CD4-positive, alpha-beta T cell treated with Interleukin-21 for 1 hour (primary cell): ENCODE measurements at regions not wholly inside any gene's neighbourhood (a gene's known extent, or its start where the extent isn't known, plus 50 kb on each side); places are given as distances from the start of the nearest gene placed in this dataset.

ENCODE experiments used
- DNase-seq: peaks from one replicate; pipeline ENCODE4 v3.0.0-alpha.2; 2020

DNA sequence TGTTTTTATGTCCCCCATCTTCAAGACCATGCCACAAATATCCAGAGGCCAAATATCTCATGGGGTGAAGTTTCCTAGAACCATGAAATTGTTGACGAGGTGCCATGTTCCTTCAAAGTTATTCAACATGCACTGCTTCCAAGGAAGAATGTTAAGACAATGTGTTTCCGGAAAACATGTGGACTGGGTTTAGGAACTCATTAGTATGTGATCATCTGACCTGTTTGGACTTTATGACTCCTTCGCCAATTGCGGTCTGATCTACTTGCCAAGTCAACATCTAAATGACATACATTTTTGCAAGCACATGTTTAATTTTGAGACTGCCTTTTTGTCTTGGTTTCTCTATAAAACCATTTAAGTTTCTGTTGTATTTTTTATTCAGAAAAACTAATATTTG, 234.8 kb downstream of the MAF start:
- no peak for DNase-seq

- DNase-seq = no peak
These were observed 237.1 kb downstream of the MAF start for GRCh38 chr16:79363484-79363883.

DNA sequence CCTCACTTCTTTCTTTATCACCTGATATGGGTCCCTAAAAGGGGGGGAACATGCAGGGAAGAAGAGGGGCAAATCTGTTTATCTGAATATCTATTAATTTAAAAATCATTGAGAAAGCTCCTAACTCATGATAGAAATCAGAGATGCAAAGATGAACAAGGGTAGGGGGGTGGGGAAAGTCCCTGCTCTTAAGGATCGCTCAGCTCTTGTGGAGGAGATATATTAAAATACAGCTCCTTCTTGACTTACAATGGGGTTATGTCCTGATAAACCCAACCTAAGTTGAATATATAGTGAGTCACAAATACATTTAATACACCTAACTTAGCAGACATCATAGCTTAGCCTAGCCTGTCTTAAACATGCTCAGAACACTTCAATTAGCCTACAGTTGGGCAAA, 237.5 kb downstream of the MAF start:
- DNase-seq = no peak

- peak; percentile 24 for DNase-seq
These were observed 238.1 kb downstream of the MAF start for GRCh38 chr16:79362300-79362970.

DNA sequence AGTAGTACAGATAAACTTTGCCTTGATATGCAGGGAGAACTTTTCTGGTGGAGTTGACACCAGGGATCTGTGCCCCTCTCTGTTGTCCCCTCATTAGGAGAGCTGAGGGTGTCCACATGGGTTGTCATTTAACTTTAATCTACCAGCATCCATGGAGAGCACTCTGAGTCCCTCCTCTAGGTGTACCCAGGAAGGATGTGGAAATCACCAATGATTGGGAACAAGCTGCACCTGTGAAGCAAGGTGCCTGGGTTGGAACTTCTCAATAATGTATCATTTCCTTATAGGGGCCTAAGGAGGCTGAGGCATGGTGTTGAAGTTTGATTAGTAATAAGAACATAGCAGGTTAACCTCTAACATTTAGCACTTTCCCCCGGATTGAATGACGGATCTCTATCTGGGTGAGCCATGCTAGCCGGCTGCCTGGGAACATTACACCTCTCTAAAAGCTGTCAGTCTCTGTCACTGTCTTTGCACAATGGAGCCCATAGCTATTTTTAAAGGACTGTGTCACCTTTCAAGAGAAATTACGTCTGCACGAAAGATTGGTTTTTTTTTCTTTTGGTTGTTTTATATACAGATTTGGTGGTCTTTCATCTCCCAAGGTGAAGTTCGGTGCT, 239.3 kb downstream of the MAF start:
- no peak for DNase-seq

DNA sequence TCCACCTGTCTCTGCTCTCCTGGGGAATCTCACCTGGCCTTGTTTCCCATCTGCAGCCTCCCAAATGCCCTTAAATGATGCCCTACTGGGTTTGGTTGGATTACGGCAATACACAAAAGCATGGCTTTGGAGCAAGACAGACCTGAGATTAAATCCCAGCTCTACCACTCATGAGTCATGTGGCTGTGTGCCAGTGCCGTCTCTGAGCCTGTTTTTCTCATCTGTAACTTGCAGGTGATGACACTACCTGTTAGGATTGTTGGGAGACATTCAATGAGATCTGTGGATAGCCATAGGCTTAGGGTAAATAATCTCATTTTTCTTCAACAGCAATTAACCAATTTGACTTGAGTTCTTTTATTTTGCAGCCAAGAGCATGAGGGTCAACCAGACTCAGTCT, 240.3 kb downstream of the MAF start:
- DNase-seq = no peak

GRCh38 chr16:79359082-79359481, 241.5 kb downstream of the MAF start:
- peak; percentile 17 for DNase-seq

GRCh38 chr16:79358188-79358587, 242.3 kb downstream of the MAF start:
- DNase-seq = no peak

GRCh38 chr16:79355600-79356358, 244.8 kb downstream of the MAF start:
- no peak for DNase-seq

- no peak for DNase-seq
These were observed 248.6 kb downstream of the MAF start for GRCh38 chr16:79351927-79352326.

- no peak for DNase-seq
These were observed 250.7 kb downstream of the MAF start for GRCh38 chr16:79349803-79350202.

DNA sequence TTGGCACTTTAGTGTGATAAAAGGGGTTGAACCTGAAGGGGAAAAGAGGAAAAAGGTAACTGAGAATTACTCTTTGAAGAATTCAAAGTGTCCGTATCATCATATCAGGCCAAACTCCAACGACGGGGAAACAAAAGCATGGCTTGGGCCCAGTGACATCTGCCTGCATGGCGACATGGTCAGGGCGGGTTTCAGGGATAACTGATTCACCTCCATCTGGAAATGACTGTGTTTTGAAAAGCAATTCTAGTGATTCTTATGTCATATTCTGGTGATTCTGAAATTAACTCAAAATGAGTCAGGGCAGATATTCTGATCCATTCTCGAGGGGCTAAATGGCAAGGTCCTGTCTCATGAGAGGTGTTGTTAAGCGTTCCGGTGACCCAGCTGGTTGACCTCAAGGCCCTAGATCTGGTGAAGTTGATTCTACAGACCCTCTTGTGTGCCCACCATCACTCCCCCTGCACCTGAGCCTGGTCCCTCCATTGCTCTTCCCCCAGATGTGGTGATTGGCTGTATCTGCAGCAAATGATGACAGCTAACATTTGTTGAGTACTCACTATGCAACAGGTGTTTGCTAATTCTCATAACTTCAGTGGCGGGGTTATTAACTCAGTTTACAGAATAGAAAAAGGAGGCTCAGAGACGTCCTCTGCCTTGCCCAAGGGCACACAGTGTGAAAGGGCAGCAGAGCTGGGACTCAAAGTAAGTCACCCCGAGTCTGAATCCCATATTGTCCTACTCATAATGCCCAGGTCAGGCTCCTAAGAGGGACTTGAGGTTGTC, 251.8 kb downstream of the MAF start:
- DNase-seq = no peak

DNA sequence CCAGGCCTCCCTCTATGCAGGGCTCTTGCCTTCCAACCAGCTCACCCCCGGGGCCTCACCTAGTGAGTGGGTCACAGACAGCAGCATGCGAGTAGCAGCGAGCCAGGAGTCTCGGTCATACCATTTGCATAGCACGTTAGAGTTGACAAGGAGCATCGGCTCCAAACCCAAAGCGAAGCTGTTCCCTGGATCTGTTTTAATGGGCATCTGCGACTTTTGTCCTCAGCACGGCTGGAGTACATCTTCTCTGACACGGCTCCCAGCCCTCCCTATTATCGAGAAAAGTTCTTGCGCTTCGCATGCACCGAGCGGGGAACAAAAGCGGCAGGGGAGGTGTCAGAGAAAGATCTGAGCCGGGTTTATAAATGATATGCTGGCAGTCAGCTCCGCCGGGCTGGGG, 253.3 kb downstream of the MAF start:
- no peak for DNase-seq

GRCh38 chr16:79339863-79340262, 260.7 kb downstream of the MAF start:
- no peak for DNase-seq

DNA sequence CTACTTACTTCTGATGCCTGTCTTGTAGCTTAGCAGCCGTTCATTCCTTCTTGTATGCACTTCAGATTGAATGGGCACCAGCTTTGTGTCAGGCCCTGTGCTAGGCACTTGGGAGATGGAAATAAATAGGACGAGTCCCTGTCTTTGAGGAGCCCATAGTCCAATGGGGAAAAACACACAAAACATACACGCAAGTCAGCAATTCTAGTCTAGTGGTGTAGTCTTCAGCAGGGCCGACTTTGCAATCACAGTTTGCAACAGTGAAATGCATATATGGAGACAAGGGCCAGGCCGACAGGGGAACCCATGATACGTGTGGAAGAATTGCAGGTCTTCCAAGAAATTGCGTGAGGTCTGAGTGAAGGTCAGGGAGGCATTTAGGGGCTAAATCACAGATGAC, 262.6 kb downstream of the MAF start:
- no peak for DNase-seq

GRCh38 chr16:79336437-79337229, 263.9 kb downstream of the MAF start:
- DNase-seq = no peak

- peak; percentile 25 for DNase-seq
These were observed 266.4 kb downstream of the MAF start for GRCh38 chr16:79334127-79334526.

DNA sequence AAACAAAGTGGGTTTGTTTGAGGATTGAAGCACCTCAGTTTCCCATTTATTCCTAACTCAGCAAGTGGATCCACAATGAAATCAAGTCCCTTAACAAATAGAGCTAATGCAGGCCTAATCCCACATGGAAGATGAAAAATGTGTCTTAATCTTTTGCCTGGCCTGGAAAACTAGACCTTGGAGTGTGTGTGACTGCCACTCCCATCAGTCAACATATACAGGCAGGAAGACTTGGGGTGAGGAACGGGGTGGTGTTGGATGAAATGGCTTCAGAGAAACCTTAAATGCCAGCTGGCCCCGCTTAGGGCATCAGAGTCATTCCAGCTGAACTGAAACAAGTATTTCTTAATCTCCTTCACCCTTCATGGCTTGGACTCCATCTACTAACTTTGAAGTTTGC, 269.5 kb downstream of the MAF start:
- no peak for DNase-seq

- DNase-seq = no peak
These were observed 270.6 kb downstream of the MAF start for GRCh38 chr16:79329967-79330366.

GRCh38 chr16:79329166-79329521, 271.4 kb downstream of the MAF start:
- peak; percentile 2 for DNase-seq

DNA sequence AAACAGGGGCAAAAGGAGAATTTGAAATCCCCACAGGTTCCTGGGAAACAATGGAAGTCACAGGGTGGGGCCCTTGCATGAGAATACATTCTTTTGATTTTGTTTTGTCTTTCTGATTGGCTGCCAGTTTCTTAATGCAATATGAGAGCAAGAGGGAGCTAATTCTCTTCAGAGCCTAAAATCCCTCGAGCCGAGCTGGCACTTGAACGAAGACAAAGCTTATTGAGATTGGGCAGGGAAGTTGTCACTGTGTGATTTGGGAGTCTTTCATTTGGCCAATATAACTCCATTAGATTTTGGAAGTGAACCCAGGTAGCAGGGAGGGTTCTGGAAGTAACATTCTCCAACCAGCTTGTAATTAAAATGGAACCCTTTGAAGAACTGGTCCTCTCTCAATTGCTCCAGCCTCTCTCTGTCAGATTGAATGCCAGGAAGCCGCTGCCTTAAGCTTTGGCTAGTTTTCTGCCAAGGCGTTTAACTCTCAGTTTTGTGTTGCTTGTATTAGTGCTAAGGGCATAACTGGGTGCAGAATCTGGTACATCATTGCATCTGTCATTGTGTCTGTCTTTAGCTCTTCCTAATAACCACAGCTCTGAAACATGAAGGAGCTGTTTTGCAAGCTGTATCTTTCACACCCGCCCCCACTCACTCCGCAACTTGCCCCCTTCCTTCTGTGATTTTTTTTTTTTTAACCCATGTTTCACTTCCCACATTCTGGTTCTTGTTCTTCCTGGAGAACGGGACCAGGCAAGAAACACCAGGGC, 272.0 kb downstream of the MAF start:
- no peak for DNase-seq

DNA sequence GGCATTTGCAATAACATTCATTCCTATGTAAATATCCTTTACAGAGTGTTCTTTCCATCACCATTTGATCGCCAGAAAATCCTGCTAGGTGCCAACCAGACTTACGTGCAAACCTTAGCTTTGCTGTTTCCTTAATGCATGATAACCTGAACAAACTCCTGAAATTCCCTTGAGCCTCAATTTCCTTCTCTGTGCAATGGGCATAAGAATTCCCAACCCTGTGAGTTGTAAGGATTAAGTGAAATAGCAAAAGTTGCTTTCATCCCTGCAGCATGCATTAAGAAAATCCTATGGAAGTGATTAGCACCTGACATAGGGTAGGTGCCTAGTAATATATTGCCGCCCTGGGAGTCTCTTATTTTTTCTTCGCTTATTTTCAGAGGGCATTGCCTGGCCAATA, 272.7 kb downstream of the MAF start:
- no peak for DNase-seq
